GM21367 (cell line): ENCODE measurements at regions not wholly inside any gene's neighbourhood (a gene's known extent, or its start where the extent isn't known, plus 50 kb on each side); places are given as distances from the start of the nearest gene placed in this dataset.
A peak's percentile ranks its signal among the peaks of the same experiment; 100 is the strongest.

Source experiments
- ATAC-seq: cut with Tn5 transposase; IDR thresholded peaks from one replicate; pipeline ENCODE4 v1.9.1; 2021; ENCODE audit not compliant: unreplicated experiment

- ATAC-seq = no peak
These were observed 881.8 kb downstream of the SLC4A3 start for GRCh38 chr2:220509096-220509757.

- no peak for ATAC-seq
These were observed 882.5 kb downstream of the SLC4A3 start for GRCh38 chr2:220509966-220510365.

- no peak for ATAC-seq
These were observed 883.2 kb downstream of the SLC4A3 start for GRCh38 chr2:220510668-220511067.

GRCh38 chr2:220512419-220512818 lies 885.0 kb downstream of the SLC4A3 start:
- ATAC-seq = no peak

- no peak for ATAC-seq
These were observed 886.3 kb downstream of the SLC4A3 start for GRCh38 chr2:220513573-220514288.

GRCh38 chr2:220521551-220521950 lies 894.1 kb downstream of the SLC4A3 start:
- no peak for ATAC-seq

GRCh38 chr2:220528180-220528675 lies 900.8 kb downstream of the SLC4A3 start:
- ATAC-seq = no peak

GRCh38 chr2:220531216-220531615 lies 903.8 kb downstream of the SLC4A3 start:
- no peak for ATAC-seq

GRCh38 chr2:220533485-220533884 lies 906.1 kb downstream of the SLC4A3 start:
- ATAC-seq = peak; percentile 79

GRCh38 chr2:220539481-220539880 lies 912.1 kb downstream of the SLC4A3 start:
- ATAC-seq = no peak

- ATAC-seq = no peak
These were observed 916.6 kb downstream of the SLC4A3 start for GRCh38 chr2:220544049-220544448.

- no peak for ATAC-seq
These were observed 923.7 kb downstream of the SLC4A3 start for GRCh38 chr2:220550995-220551700.

GRCh38 chr2:220552790-220553535 lies 925.5 kb downstream of the SLC4A3 start:
- ATAC-seq = no peak

GRCh38 chr2:220555961-220556630 lies 928.7 kb downstream of the SLC4A3 start:
- no peak for ATAC-seq

GRCh38 chr2:220556658-220557057 lies 929.2 kb downstream of the SLC4A3 start:
- ATAC-seq = no peak

- ATAC-seq = no peak
These were observed 932.8 kb downstream of the SLC4A3 start for GRCh38 chr2:220560192-220560591.

GRCh38 chr2:220562375-220563140 lies 935.1 kb downstream of the SLC4A3 start:
- no peak for ATAC-seq

- ATAC-seq = no peak
These were observed 940.9 kb downstream of the SLC4A3 start for GRCh38 chr2:220568296-220568695.

- no peak for ATAC-seq
These were observed 941.9 kb downstream of the SLC4A3 start for GRCh38 chr2:220569112-220569897.
